VCaP (cell line): ENCODE measurements at regions not wholly inside any gene's neighbourhood (a gene's known extent, or its start where the extent isn't known, plus 50 kb on each side); places are given as distances from the start of the nearest gene placed in this dataset.
"Not testable (repeated sequence)": the region's sequence is repeated elsewhere in the genome, so short reads cannot be mapped to it uniquely, and the experiment has no call there.

Source experiments
- H3K27ac ChIP-seq: fragments of 450-650 bp; 2 replicates; pipeline ENCODE4 v1.5.1; 2017
- TF ChIP-seq, protein P1 (sequence below): fragments of 450-650 bp; conservative IDR thresholded peaks from 2 replicates; pipeline ENCODE4 v1.5.1; 2017; ENCODE audit warnings: mild to moderate bottlenecking, moderate library complexity

DNA sequence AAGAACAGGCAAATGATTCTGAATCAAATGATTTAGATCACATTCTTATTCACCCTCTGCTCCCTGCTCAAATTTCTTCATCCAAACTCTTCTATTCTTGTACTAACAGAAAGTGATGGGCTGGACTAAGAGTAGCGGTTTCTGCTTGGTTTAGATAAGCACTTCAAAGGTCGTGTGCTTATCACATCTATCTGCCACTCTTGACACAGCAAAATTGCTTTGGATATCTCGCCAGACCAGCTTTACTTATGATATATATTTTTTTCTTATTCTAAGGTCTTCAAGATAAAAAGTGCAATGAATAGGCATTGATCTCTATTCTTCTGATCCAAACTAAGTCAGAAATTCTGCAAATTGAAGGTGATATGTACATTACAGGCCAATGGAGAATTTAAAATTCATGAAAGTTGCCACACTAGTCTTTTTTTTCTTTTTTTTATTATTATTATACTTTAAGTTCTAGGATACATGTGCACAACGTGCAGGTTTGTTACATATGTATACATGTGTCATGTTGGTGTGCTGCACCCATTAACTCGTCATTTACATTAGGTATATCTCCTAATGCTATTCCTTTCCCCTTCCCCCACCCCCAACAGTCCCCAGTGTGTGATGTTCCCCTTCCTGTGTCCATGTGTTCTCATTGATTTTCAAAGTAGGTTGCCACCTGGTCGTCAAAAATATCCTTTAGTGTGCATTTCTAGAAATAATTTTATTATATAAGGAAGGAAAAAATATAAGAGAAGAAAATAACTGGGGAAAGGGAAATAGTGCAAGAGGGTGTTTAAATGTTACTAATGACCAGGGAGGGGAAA is 1941.0 kb upstream of the RAG2 start:
- H3K27ac ChIP-seq, result no peak overlapping the region
- TF ChIP-seq, protein P1, sequence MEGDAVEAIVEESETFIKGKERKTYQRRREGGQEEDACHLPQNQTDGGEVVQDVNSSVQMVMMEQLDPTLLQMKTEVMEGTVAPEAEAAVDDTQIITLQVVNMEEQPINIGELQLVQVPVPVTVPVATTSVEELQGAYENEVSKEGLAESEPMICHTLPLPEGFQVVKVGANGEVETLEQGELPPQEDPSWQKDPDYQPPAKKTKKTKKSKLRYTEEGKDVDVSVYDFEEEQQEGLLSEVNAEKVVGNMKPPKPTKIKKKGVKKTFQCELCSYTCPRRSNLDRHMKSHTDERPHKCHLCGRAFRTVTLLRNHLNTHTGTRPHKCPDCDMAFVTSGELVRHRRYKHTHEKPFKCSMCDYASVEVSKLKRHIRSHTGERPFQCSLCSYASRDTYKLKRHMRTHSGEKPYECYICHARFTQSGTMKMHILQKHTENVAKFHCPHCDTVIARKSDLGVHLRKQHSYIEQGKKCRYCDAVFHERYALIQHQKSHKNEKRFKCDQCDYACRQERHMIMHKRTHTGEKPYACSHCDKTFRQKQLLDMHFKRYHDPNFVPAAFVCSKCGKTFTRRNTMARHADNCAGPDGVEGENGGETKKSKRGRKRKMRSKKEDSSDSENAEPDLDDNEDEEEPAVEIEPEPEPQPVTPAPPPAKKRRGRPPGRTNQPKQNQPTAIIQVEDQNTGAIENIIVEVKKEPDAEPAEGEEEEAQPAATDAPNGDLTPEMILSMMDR, result no peak

DNA sequence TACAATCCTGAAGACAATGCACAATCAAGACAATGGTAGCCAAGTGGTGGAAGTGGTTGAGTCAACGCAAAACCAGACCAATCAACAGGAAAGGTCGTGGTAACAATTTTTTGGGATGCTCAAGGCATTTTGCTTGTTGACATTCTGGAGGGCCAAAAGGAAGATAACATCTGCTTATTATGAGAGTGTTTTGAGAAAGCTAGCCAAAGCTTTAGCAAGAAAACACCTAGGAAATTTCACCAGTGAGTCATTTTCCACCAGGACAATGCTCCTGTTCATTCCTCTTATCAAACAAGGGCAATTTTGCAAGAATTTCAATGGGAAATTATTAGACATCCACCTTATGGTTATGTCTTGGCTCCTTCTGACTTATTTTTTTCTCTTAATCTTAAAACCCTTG is 1932.2 kb upstream of the RAG2 start:
- no peak overlapping the region for H3K27ac ChIP-seq
- TF ChIP-seq, protein P1, result no peak

DNA sequence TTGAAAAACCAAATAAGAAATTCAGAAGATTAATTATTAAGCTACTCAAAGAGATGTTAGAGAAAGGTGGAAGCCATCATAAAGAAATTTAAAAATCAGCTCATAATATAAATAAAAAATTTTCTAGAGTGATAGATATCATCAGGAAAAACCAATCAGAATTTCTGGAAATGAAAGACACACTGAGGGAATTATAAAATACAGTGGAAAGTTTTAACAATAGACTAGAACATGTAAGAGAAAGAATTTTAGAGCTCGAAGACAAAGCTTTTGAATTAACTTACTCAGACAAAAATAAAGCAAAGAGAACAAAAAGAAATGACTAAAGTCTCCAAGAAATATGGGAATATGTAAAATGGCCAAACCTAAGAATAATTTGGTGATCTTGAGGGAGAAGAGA is 1926.9 kb upstream of the RAG2 start:
- TF ChIP-seq, protein P1, result no peak
- H3K27ac ChIP-seq, result no peak overlapping the region

DNA sequence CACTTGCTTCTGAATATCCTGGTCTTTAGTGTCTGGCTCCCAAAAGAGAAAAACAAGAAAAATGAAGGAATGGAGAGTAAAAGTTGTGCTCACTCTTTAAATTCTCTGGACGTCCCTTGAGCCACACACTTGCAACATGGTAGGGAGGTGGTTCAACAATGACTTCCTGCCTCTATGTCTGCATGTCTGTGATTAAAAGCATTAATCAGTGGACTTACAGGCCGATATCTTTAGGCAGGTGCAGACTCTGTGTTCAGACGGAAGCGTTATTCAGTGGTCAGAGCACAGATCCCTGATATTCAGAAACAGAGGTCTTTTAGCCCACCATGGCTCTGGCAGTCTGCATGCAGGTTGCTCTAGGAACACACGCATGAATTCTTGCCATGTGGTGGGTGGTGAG is 1920.0 kb upstream of the RAG2 start:
- TF ChIP-seq, protein P1, result no peak
- no peak overlapping the region for H3K27ac ChIP-seq

DNA sequence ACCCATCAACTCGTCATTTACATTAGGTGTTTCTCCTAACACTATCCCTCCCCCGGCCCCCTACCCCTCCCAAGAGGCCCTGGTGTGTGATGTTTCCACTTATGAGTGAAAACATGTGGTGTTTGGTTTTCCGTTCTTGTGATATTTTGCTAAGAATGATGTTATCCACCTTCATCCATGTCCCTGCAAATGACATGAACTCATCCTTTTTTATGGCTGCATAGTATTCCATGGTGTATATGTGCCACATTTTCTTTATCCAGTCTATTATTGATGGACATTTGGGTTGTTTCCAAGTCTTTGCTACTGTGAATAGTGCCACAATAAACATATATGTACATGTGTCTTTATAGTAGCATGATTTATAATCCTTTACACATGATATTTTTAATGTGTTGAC is 1914.8 kb upstream of the RAG2 start:
- H3K27ac ChIP-seq, result not testable (repeated sequence)

DNA sequence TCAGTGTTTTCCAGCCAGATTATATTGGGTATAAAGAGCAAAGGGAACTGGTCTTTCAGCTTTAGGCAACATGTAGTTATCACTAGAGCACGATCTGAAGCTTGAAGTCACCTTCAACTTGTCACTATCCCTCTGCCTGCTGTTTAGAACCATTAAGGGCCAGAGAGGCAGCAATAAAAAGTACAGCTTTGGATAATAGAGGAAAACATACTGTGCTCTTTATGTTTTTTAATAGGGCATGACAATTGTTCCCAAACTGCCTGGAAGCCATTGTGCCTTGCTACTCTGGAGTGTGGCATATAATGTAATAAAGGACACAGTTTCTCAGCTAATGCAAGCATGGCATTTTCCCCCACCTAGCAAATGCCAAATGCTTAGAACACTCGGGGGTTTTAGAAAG is 1912.0 kb upstream of the RAG2 start:
- TF ChIP-seq, protein P1, result no peak
- H3K27ac ChIP-seq, result no peak overlapping the region

DNA sequence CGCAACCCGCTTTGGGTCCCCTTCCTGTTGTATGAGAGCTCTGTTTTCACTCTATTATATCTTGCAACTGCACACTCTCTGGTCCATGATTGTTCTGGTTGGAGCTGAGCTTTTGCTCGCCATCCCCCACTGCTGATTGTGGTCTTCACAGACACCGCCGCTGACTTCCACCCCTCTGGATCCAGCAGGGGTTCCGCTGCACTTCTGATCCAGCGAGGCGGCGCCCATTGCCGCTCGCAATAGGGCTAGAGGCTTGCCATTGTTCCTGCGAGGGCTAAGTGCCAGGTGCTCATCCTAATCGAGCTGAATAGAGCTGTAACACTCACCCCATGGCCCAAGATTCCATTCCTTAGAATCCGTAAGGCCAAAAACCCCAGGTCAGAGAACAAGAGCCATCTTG is 1905.8 kb upstream of the RAG2 start:
- H3K27ac ChIP-seq, result no peak overlapping the region
- TF ChIP-seq, protein P1, result no peak

DNA sequence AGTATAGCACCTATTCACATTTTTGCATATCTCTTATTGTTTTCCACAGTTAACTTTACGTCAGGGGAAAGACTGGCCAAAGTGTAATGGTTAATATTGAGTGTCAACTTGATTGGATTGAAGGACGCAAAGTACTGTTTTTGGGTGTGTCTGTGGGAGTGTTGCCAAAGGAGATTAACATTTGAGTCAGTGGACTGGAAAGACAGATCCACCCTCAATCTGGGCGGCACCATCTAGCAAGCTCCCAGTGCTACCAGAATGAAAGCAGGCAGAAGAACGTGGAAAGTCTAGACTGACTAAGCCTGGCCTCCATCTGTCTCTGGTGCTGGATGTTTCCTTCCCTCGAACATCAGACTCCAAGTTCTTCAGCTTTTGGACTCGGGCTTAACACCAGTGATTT is 1900.7 kb upstream of the RAG2 start:
- TF ChIP-seq, protein P1, result no peak
- no peak overlapping the region for H3K27ac ChIP-seq
